ENCODE measurements at regions not wholly inside any gene's neighbourhood (a gene's known extent, or its start where the extent isn't known, plus 50 kb on each side); places are given as distances from the start of the nearest gene placed in this dataset.

GRCh38 chr11:26271666-26272065 is 60.3 kb upstream of the ANO3 start:
- TF ChIP-seq POLR2A (IDR thresholded peaks at IDR 0.05; ENCODE audit: low read depth, low read length): no peak
- no peak for TF ChIP-seq POLR2AphosphoS5 (IDR thresholded peaks at IDR 0.05; ENCODE audit: low read depth, low read length)
